GM13977 (cell line): ENCODE measurements at regions not wholly inside any gene's neighbourhood (a gene's known extent, or its start where the extent isn't known, plus 50 kb on each side); places are given as distances from the start of the nearest gene placed in this dataset.

Source experiments
- DNase-seq: peaks from one replicate; pipeline ENCODE4 v3.0.0; 2012; ENCODE audit warnings: low spot score
- CTCF ChIP-seq: IDR thresholded peaks from 2 replicates; pipeline ENCODE4 v1.5.1; 2012; ENCODE audit warnings: mild to moderate bottlenecking, control low read depth; ENCODE audit not compliant: insufficient read depth; ENCODE audit errors: extremely low read depth, missing control alignments
- in situ Hi-C: fragments of 300-500 bp; cut with MboI; formaldehyde crosslinking; loops from one replicate; pipeline ENCODE4 v1.12.0; 2022; ENCODE audit warnings: low sequenced_read_pairs, low pct_unique_long_range_greater_than_20kb, mixed read lengths, inconsistent platforms; ENCODE audit not compliant: unreplicated experiment

- DNase-seq = no peak
- TF ChIP-seq CTCF = no peak
- in situ Hi-C loops = no loop called here
Measured at GRCh38 chr7:94099679-94100078, 95.5 kb upstream of the BET1 start.

DNA sequence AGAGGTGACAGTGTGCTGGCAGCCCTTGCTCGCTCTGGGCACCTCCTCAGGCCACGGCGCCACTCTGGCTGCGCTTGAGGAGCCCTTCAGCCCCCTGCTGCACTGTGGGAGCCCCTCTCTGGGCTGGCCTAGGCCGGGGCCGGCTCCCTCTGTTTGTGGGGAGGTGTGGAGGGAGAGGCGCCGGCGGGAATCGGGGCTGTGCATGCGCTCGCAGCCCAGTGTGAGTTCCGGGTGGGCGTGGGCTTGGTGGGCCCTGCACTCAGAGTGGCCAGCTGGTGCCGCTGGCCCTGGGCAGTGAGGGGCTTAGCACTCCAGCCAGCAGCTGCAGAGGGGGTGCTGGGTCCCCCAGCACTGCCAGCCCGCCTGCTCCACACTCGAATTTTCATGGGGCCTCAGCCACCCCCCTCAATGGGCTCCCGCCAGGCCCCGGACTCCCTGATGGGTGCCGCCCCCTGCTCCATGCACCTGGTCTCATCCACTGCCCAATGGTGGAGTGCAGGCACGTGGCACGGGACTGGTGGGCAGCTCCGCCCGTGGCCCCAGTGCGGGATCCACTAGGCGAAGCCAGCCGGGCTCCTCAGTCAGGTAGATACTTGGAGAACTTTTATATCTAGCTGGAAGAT is 96.7 kb upstream of the BET1 start:
- no peak for DNase-seq
- TF ChIP-seq CTCF = no peak
- in situ Hi-C loops = no loop called here

DNA sequence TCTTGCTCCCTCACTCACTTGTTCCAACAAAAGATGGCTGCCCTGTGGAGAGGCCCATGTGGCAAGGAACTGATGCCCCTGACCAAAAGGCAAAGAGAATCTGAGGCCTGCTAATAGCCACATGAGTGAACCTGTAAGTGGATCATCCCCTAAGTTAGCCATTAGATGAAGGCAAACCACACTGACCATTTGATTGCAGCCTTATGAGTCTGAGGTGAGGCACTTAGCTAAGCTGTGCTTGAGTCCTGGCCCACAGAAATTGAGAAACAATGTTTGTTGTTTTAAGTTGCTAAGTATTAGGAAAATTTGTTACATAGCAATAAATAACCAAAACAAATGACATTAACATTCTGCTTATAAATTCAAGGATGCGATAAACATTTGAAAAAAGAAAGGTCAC is 100.1 kb upstream of the BET1 start:
- no peak for DNase-seq
- in situ Hi-C loops = no loop called here
- TF ChIP-seq CTCF = no peak

DNA sequence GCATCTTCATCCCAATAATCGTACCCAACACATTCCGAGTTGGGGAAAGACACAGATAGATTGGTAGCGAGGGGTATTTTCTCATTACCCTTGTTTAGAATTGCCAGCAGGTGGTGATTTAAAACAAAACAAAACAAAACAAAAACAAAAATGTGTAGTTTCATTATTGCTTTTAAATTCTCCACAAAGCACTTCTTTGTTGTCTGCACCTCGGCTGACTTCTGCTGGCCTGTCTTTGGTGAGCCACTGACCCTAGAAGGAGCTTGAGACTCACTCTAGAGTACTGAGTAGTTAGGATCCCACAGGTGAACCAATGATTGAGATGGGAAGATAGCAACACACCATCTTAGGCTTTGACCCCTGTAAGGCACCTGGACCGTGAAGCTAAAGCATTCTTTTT is 105.4 kb upstream of the BET1 start:
- DNase-seq = no peak
- in situ Hi-C loops = no loop called here
- TF ChIP-seq CTCF = no peak

GRCh38 chr7:94111009-94111408 is 106.9 kb upstream of the BET1 start:
- no peak for TF ChIP-seq CTCF
- no peak for DNase-seq
- in situ Hi-C loops = no loop called here

GRCh38 chr7:94115316-94115715 is 111.2 kb upstream of the BET1 start:
- TF ChIP-seq CTCF = no peak
- in situ Hi-C loops = no loop called here
- DNase-seq = no peak

DNA sequence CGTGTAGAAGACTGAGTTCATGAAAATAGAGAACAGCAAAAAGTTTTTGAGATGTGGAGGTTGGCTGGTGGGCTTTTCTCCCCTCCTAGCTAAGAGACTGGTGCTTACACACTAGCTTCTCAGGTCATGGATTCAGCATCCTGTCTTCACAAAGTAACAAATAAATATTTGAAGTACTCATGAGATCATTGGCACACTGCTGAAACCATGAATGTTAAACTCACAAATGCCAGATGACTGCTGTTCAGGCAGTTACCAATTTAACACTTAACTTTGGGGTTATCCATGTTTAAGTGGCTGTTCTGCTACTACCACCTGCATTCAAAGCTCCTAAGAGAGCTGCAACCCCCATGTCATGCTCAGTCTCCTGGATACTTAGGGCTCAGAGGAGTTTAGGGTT is 119.0 kb upstream of the BET1 start:
- no peak for TF ChIP-seq CTCF
- in situ Hi-C loops = no loop called here
- no peak for DNase-seq
